Hepatocyte (in vitro differentiated cells): ENCODE measurements at regions not wholly inside any gene's neighbourhood (a gene's known extent, or its start where the extent isn't known, plus 50 kb on each side); places are given as distances from the start of the nearest gene placed in this dataset.
"Not testable (repeated sequence)": the region's sequence is repeated elsewhere in the genome, so short reads cannot be mapped to it uniquely, and the experiment has no call there.

Source experiments
- EZH2phosphoT487 ChIP-seq: fragments of 200-600 bp; sonication (generic); IDR thresholded peaks from one replicate; pipeline ENCODE4 v1.6.1; 2018; ENCODE audit warnings: antibody characterized with exemption, mild to moderate bottlenecking, low read depth, moderate library complexity; ENCODE audit not compliant: unreplicated experiment, severe bottlenecking
- TF ChIP-seq, protein P1 (sequence below): fragments of 200-600 bp; sonication (generic); IDR thresholded peaks from 2 replicates; pipeline ENCODE4 v1.5.1; 2016; ENCODE audit warnings: antibody characterized with exemption, mild to moderate bottlenecking; ENCODE audit not compliant: poor library complexity

DNA sequence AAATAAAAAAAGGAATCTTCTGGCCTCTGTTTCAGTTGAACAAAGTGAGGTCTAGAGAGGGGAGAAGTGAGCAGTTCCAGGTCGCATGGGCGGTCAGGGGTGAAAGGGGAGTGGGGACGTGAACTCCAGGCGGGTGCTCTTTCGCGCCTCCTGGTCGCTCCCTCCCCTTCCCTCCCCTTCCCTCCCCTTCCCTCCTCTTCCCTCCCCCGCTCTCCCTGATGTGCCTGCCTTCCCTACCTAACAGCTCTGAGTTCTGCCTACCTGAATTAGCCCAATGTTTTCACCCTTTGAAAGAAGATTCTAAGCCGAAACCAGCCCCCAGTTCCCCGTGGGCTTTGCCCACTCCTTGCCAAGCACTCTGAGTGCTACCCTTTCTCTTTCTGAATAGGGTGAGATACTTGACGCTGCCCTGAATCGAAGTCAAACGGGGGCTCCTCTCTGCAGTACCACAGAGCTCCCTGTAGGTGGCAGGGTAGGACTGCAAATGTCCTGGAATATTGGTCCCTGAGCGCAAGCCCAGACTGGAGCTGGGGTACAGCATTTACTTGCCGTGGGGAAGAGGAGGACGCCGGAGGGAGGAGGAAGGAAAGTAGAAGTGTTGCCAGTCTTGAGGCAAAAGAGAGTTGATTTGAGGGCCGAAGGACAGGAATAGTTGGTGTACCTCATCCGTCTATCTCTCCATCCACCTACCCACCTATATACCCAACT, 214.4 kb downstream of the NPIPA7 start:
- not testable (repeated sequence) for TF ChIP-seq EZH2phosphoT487
- TF ChIP-seq, protein P1, sequence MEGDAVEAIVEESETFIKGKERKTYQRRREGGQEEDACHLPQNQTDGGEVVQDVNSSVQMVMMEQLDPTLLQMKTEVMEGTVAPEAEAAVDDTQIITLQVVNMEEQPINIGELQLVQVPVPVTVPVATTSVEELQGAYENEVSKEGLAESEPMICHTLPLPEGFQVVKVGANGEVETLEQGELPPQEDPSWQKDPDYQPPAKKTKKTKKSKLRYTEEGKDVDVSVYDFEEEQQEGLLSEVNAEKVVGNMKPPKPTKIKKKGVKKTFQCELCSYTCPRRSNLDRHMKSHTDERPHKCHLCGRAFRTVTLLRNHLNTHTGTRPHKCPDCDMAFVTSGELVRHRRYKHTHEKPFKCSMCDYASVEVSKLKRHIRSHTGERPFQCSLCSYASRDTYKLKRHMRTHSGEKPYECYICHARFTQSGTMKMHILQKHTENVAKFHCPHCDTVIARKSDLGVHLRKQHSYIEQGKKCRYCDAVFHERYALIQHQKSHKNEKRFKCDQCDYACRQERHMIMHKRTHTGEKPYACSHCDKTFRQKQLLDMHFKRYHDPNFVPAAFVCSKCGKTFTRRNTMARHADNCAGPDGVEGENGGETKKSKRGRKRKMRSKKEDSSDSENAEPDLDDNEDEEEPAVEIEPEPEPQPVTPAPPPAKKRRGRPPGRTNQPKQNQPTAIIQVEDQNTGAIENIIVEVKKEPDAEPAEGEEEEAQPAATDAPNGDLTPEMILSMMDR = peak; percentile 64
